Thoracic aorta (tissue), 2 donors: ENCODE measurements at regions not wholly inside any gene's neighbourhood (a gene's known extent, or its start where the extent isn't known, plus 50 kb on each side); places are given as distances from the start of the nearest gene placed in this dataset.
"Not testable (repeated sequence)": the region's sequence is repeated elsewhere in the genome, so short reads cannot be mapped to it uniquely, and the experiment has no call there.

Experiments
- ATAC-seq: fragments of 150-250 bp; one replicate; pipeline ENCODE4 v1.8.0; 2017; ENCODE audit warnings: low read depth; ENCODE audit not compliant: insufficient number of reproducible peaks, low FRiP score
- DNase-seq: peaks from one replicate; pipeline ENCODE4 v3.0.0-alpha.2; 2020; ENCODE audit warnings: low spot score
- H3K27ac ChIP-seq, 2 donors: fragments of 200-600 bp; sonication (generic); 1 replicate in 1 of 2; 2 replicates in 1 of 2; pipeline ENCODE4 v1.5.1; 2016; ENCODE audit warnings: mild to moderate bottlenecking in 2 of 2, moderate library complexity in 2 of 2
- H3K27me3 ChIP-seq: fragments of 200-600 bp; sonication (generic); replicated peaks from 2 replicates; pipeline ENCODE4 v1.6.0; 2016; ENCODE audit warnings: mild to moderate bottlenecking; ENCODE audit not compliant: insufficient read depth
- H3K36me3 ChIP-seq: fragments of 200-600 bp; sonication (generic); one replicate; pipeline ENCODE4 v1.5.1; 2016
- H3K4me1 ChIP-seq, 2 donors: fragments of 200-600 bp; sonication (generic); 1 replicate in 1 of 2; 2 replicates in 1 of 2; pipeline versions ENCODE4 v1.5.1 to v1.6.0; 2016; ENCODE audit warnings: low read depth in 2 of 2, mild to moderate bottlenecking in 1 of 2; ENCODE audit not compliant: control insufficient read depth in 1 of 2
- H3K4me3 ChIP-seq: fragments of 200-600 bp; sonication (generic); 2 replicates; pipeline ENCODE4 v1.5.1; 2016; ENCODE audit warnings: mild to moderate bottlenecking
- H3K9me3 ChIP-seq: fragments of 200-600 bp; sonication (generic); 2 replicates; pipeline ENCODE4 v1.5.1; 2016
- TF ChIP-seq, protein P1 (sequence below): fragments of 200-600 bp; sonication (generic); IDR thresholded peaks from one replicate; pipeline ENCODE4 v1.5.1; 2019; ENCODE audit warnings: antibody characterized with exemption

DNA sequence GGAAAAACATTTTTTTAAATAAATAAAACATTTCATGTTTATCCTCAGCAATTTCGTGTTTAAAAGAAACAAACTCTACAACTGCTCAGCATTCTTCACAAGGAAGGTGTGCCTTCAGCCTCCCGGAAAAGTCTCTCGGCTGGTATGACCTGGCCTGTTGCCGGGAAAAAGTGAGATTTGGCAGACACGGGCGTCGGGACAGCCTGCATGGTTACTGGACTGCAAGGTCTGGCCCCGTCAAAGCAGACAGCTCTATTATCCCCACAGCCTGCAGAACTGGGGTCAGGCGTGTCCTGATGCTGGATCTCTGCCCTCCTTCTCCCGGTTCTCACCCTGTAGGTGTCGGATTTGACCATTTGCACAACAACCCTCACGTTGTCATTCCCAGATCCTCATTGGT, 120.3 kb upstream of the SPATA31C2 start:
- Histone ChIP-seq H3K4me3 (peak overlapping the region; percentile 0), H3K27ac (no peak overlapping the region), H3K9me3 (no peaks in the 10 kb centered on the region), H3K4me1 (peaks cover 0 to 20% of the 10 kb centered on the region in 2 donors), H3K27me3 (no peaks in the 10 kb centered on the region), H3K36me3 (no peaks in the 10 kb centered on the region)
- no peak for ATAC-seq
- TF ChIP-seq, protein P1, sequence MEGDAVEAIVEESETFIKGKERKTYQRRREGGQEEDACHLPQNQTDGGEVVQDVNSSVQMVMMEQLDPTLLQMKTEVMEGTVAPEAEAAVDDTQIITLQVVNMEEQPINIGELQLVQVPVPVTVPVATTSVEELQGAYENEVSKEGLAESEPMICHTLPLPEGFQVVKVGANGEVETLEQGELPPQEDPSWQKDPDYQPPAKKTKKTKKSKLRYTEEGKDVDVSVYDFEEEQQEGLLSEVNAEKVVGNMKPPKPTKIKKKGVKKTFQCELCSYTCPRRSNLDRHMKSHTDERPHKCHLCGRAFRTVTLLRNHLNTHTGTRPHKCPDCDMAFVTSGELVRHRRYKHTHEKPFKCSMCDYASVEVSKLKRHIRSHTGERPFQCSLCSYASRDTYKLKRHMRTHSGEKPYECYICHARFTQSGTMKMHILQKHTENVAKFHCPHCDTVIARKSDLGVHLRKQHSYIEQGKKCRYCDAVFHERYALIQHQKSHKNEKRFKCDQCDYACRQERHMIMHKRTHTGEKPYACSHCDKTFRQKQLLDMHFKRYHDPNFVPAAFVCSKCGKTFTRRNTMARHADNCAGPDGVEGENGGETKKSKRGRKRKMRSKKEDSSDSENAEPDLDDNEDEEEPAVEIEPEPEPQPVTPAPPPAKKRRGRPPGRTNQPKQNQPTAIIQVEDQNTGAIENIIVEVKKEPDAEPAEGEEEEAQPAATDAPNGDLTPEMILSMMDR, result no peak
- peak; percentile 6 for DNase-seq

DNA sequence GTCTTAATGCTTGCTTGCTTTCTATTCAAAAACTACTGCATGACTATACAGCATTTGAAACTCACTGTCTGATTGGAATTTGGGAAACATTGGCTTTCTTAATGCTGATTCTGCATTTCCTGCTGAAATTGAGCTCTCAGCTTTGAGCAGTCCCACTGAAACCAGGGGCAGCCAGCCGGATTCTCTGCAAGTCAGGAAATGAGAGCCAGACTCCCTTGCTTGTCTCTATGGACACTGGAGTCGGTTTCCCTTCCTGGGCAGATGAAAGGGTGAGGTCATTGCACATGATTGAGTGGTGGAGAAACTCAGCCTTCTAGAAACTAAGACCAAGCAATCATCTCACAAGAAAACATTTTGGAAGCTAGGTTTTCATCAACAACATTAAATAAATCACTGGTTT, 119.7 kb upstream of the SPATA31C2 start:
- Histone ChIP-seq H3K27ac (peak overlapping the region; percentile 0 to 37), H3K36me3 (no peaks in the 10 kb centered on the region)
- ATAC-seq, result no peak

DNA sequence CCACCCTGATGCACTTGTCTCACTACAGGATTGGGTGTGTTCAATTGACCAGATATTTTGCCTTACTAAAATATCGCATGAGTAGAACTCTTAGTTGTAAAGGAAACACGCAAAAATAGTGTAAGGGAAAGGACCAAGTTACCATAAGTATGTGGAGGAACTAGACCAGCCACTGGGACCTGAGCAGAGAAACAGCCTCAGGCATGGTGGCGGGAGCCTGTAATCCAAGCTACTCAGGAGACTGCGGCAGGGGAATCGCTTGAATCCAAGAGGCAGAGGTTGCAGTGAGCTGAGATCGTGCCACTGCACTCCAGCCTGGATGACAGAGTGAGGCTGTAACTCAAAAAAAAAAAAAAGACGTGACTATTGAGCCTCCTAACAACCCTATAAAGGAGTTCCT, 117.9 kb upstream of the SPATA31C2 start:
- Histone ChIP-seq H3K27me3 (no peaks in the 10 kb centered on the region), H3K9me3 (peaks cover 6% of the 10 kb centered on the region), H3K27ac (no peak overlapping the region), H3K36me3 (no peaks in the 10 kb centered on the region), H3K4me1 (peaks cover 0 to 20% of the 10 kb centered on the region in 2 donors), H3K4me3 (no peak overlapping the region)
- DNase-seq (no peak), ATAC-seq (no peak)
- TF ChIP-seq, protein P1, result no peak

More for the DNA sequence above, 119.7 kb upstream of the SPATA31C2 start:
- Histone ChIP-seq H3K27me3 (no peaks in the 10 kb centered on the region), H3K9me3 (no peaks in the 10 kb centered on the region), H3K4me1 (peaks cover 0 to 20% of the 10 kb centered on the region in 2 donors), H3K4me3 (peak overlapping the region; percentile 0)
- TF ChIP-seq, protein P1, result no peak
- DNase-seq, result no peak

DNA sequence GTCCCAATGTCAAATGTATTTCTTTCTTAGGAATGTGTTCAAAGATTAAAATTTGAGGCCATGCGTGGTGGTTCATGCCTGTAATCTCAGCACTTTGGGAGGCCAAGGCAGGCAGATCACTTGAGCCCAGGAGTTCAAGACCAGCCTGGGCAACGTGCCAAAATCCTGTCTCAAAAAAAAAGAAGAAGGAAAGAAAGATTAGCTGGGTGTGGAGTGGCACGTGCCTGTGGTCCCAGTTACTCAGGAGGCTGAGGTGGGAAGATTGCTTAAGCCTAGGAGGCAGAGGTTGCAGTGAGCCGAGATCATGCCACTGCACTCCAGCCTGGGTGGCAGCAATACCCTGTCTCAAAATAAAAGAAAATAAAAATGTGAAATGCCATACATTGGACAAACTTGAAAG, 117.5 kb upstream of the SPATA31C2 start:
- H3K36me3 ChIP-seq, ATAC-seq, H3K4me3 ChIP-seq, H3K27me3 ChIP-seq, H3K27ac ChIP-seq, DNase-seq, H3K9me3 ChIP-seq: not testable (repeated sequence)
- peaks cover 0 to 20% of the 10 kb centered on the region in 2 donors for H3K4me1 ChIP-seq

DNA sequence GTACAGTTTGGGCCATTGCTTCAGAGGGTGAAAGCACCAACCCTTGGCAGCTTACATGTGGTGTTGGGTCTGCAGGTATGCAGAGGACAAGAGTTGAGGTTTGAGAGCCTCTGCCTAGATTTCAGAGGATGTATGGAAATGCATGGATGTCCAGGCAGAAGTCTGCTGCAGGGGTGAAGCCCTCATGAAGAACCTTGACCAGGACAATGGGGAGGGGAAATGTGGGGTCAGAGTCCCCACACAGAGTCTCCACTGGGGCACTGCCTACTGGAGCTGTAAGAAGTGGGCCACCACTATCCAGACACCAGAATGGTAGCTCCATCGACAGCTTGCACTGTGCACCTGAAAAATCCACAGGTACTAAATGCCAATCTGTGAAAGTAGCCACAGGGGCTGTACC, 113.6 kb upstream of the SPATA31C2 start:
- DNase-seq (no peak), ATAC-seq (no peak)
- H3K27ac ChIP-seq, result no peak overlapping the region
- H3K4me3 ChIP-seq, result no peak overlapping the region
- no peaks in the 10 kb centered on the region for H3K4me1 ChIP-seq
- H3K36me3 ChIP-seq, result no peaks in the 10 kb centered on the region
- H3K9me3 ChIP-seq, result peaks cover 6% of the 10 kb centered on the region
- no peaks in the 10 kb centered on the region for H3K27me3 ChIP-seq
- TF ChIP-seq, protein P1, result no peak

DNA sequence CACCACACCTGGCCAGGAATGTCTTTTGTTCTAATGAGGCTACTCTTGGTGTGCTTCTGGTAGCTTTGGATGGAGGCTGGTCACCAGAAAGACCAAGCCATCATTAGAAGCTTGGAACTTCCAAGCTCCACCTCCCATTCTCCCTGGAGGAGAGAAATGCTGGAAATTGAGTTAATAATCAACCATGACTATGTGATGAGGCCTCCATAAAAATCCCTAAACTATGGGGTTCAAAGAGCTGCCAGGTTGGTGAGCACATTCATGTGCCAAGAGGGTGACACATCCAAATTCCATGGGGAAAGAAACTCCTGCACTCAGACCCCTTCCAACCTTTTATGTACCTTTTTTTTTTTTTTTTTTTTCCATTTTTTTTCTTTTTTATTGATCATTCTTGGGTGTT, 105.5 kb upstream of the SPATA31C2 start:
- Histone ChIP-seq H3K27ac (no peak overlapping the region), H3K36me3 (no peaks in the 10 kb centered on the region), H3K27me3 (no peaks in the 10 kb centered on the region), H3K4me1 (no peaks in the 10 kb centered on the region), H3K4me3 (no peak overlapping the region), H3K9me3 (no peaks in the 10 kb centered on the region)
- ATAC-seq (no peak), DNase-seq (no peak)
- TF ChIP-seq, protein P1, result no peak
